Kidney epithelial cell (primary cell): ENCODE measurements at regions not wholly inside any gene's neighbourhood (a gene's known extent, or its start where the extent isn't known, plus 50 kb on each side); places are given as distances from the start of the nearest gene placed in this dataset.
"Not testable (repeated sequence)": the region's sequence is repeated elsewhere in the genome, so short reads cannot be mapped to it uniquely, and the experiment has no call there.

Source experiments
- DNase-seq: peaks from one replicate; pipeline ENCODE4 v3.0.0-alpha.2; 2010; ENCODE audit warnings: low read depth
- H3K27me3 ChIP-seq: 2 replicates; pipeline ENCODE4 v1.6.0; 2011; ENCODE audit warnings: low read length; ENCODE audit not compliant: control insufficient read depth, insufficient read depth
- H3K36me3 ChIP-seq: 2 replicates; pipeline ENCODE4 v1.5.1; 2011; ENCODE audit warnings: low read length; ENCODE audit not compliant: control insufficient read depth, insufficient read depth
- H3K4me3 ChIP-seq: 2 replicates; pipeline ENCODE4 v1.5.1; 2011; ENCODE audit warnings: low read depth, mild to moderate bottlenecking, control low read depth, low read length
- TF ChIP-seq, protein P1 (sequence below): IDR thresholded peaks from 2 replicates; pipeline ENCODE4 v1.5.1; 2011; ENCODE audit warnings: mild to moderate bottlenecking, moderate library complexity, low read length, control low read depth, inconsistent platforms; ENCODE audit not compliant: insufficient read depth, poor library complexity, severe bottlenecking

DNA sequence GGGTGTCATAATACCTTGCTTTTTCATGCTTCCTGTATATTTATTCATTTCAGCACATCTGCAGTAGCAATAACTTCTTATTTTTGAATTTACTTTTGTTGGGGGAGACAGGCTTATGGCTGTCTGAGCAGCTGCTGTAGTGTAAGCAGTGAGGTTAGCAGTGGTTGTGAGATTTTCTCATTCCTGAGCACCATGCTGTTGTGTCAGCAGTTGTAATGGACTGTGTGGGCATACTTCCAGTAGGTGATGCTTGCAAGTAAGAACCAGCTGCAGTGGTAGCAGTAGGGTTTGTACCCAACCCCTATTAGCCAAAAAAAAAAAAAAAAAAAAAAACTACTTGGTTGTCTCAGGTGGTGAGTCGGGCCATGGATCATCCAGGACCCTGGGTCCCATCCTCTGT lies 311.6 kb downstream of the NUF2 start:
- no peaks in the 10 kb centered on the region for H3K27me3 ChIP-seq
- no peaks in the 10 kb centered on the region for H3K36me3 ChIP-seq
- no peak for DNase-seq
- no peak overlapping the region for H3K4me3 ChIP-seq
- TF ChIP-seq, protein P1, sequence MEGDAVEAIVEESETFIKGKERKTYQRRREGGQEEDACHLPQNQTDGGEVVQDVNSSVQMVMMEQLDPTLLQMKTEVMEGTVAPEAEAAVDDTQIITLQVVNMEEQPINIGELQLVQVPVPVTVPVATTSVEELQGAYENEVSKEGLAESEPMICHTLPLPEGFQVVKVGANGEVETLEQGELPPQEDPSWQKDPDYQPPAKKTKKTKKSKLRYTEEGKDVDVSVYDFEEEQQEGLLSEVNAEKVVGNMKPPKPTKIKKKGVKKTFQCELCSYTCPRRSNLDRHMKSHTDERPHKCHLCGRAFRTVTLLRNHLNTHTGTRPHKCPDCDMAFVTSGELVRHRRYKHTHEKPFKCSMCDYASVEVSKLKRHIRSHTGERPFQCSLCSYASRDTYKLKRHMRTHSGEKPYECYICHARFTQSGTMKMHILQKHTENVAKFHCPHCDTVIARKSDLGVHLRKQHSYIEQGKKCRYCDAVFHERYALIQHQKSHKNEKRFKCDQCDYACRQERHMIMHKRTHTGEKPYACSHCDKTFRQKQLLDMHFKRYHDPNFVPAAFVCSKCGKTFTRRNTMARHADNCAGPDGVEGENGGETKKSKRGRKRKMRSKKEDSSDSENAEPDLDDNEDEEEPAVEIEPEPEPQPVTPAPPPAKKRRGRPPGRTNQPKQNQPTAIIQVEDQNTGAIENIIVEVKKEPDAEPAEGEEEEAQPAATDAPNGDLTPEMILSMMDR: no peak

DNA sequence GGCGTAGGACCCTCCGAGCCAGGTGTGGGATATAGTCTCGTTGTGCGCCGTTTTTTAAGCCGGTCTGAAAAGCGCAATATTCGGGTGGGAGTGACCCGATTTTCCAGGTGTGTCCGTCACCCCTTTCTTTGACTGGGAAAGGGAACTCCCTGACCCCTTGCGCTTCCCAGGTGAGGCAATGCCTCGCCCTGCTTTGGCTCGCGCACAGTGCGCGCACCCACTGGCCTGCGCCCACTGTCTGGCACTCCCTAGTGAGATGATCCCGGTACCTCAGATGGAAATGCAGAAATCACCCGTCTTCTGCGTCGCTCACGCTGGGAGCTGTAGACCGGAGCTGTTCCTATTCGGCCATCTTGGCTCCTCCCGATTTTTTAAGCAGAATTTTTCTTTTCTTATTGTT lies 323.9 kb downstream of the NUF2 start:
- H3K27me3 ChIP-seq, H3K4me3 ChIP-seq, H3K36me3 ChIP-seq, DNase-seq: not testable (repeated sequence)

DNA sequence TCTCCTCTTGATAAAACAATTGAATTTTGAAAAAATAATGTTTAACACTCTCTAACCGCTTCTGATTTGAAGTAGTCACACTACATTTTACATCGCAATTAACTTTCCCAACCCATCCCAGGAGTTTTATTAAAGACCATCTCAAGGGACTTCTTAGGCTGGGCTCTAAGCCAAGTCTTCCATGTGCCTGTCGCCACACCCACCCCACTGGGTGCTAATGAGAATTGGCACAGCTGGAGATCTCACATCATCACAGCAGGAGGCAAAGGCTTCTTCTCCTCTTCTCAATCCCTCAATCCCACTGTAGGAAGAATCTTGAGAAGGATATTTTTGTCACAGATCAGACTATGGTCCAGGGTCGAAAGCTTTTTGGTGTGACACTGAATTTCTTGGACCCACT lies 328.9 kb downstream of the NUF2 start:
- no peaks in the 10 kb centered on the region for H3K36me3 ChIP-seq
- TF ChIP-seq, protein P1: no peak
- no peak overlapping the region for H3K4me3 ChIP-seq
- H3K27me3 ChIP-seq: no peaks in the 10 kb centered on the region
- no peak for DNase-seq

DNA sequence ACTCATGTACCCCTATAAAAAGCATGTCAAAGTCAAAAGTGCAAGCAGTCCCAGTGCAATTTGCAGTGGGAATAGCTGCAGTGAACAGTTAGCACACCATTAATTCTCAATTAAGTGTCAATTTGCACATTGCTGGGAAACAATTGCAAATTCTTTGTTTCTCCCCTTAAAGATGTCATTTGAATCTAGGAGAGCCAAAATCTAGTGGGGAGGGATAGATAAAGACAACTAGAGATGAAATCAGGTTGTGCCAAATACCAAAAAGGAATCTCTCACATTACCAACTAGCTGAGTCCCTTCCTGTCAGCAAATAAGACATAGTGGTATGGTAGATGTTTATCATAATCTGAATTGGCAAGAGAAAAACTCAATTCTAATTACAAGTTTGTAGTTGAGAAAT lies 330.7 kb downstream of the NUF2 start:
- no peak overlapping the region for H3K4me3 ChIP-seq
- H3K27me3 ChIP-seq: no peaks in the 10 kb centered on the region
- no peaks in the 10 kb centered on the region for H3K36me3 ChIP-seq
- DNase-seq: no peak
- TF ChIP-seq, protein P1: no peak

DNA sequence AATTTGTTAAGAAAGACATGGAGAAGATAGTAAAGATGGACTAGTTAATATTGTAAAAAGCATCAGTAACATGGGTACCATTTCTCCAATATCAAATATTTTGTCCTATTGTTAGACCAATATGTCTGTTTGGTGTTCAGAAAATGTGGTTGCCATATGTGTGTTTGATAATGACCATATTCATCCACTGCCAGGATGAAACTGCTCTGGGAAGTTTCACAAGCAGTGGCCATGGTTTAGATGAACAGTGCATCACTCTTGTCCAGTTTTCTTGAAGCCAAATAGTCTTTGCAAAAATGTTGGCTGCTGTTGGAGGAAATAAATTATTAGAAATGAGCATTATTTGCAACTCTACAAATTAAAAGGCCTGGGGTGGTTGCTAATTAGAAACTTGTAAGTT lies 333.8 kb downstream of the NUF2 start:
- no peaks in the 10 kb centered on the region for H3K36me3 ChIP-seq
- TF ChIP-seq, protein P1: no peak
- H3K4me3 ChIP-seq: no peak overlapping the region
- DNase-seq: no peak
- H3K27me3 ChIP-seq: no peaks in the 10 kb centered on the region

DNA sequence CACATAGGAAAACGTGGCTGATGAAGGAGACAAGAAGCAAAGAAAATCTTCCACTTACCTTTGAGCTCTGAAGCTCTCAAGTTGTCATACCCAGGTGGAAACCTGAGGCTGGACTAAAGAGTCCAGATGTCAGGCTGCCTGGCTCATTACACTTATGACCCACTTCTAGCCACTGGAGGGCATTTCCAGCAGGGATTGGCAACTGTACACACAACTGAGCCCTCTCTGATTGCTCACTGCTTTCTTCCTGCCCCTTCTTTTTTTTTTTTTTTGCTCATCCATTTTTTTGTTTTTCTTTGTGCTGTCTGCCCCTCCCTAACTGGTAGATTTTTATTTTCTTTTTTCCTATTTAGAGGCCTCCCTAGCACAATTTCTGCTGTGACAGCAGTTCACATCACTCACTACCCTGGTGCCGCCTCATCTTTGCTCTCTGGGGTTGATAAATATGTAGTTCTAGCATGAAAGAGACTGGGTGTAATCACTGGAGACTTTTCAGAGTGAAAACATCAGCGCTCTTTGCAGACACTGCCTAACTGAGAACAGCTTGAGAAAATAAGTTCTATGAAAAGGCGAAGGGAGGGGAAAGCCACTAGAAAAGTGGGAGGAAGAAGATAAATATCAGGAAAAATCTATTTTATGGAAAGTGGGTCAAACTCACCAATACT lies 334.5 kb downstream of the NUF2 start:
- H3K36me3 ChIP-seq: no peaks in the 10 kb centered on the region
- H3K4me3 ChIP-seq: no peak overlapping the region
- TF ChIP-seq, protein P1: no peak
- H3K27me3 ChIP-seq: no peaks in the 10 kb centered on the region
- no peak for DNase-seq
